ENCODE measurements at regions not wholly inside any gene's neighbourhood (a gene's known extent, or its start where the extent isn't known, plus 50 kb on each side); places are given as distances from the start of the nearest gene placed in this dataset.

- Histone ChIP-seq H2AFZ (ENCODE audit: insufficient read depth, low read depth, low read length, poor library complexity, severe bottlenecking) (no peak overlapping the region), H3K4me1 (ENCODE audit: control insufficient read depth in 2 of 2, insufficient read depth in 2 of 2, low read length in 2 of 2) (no peaks in the 10 kb centered on the region), H3K36me3 (replicated peaks in 1 of 2; ENCODE audit: control extremely low read depth in 1 of 2, control insufficient read depth in 1 of 2, extremely low read depth in 1 of 2, insufficient read depth in 2 of 2, low read length in 1 of 2) (no peaks in the 10 kb centered on the region), H3K4me3 (ENCODE audit: control extremely low read depth in 1 of 5, extremely low read depth in 1 of 5, insufficient read depth in 1 of 5, low read depth in 2 of 5, low read length in 4 of 5) (no peak overlapping the region), H3K4me2 (replicated peaks; ENCODE audit: low read depth, low read length, poor library complexity, severe bottlenecking) (no peak overlapping the region), H3K9ac (ENCODE audit: low read length) (no peak overlapping the region), H4K20me1 (ENCODE audit: control insufficient read depth, insufficient read depth, low read length, poor library complexity, severe bottlenecking) (no peaks in the 10 kb centered on the region), H3K79me2 (ENCODE audit: control insufficient read depth, insufficient read depth, low read length) (no peaks in the 10 kb centered on the region), H3K9me3 (ENCODE audit: control extremely low read depth in 1 of 3, control insufficient read depth in 2 of 3, insufficient read depth in 1 of 3, low read length in 2 of 3) (no peaks in the 10 kb centered on the region), H3K27me3 (replicated peaks in 1 of 4; ENCODE audit: control extremely low read depth in 1 of 4, control insufficient read depth in 3 of 4, insufficient read depth in 4 of 4, low read length in 3 of 4) (peaks cover 0 to 5% (median 0%) of the 10 kb centered on the region in 4 experiments), H3K27ac (ENCODE audit: low read length in 2 of 2) (no peak overlapping the region)
- no peak for ATAC-seq (ENCODE audit: low read depth)
- intact Hi-C loops (cut with micrococcal nuclease), result no loop called here
- WGBS (ENCODE audit: insufficient coverage), result 100% methylated on average over 2 of the region's 3 CpGs
- Mint-ChIP-seq H3K9me3 (ENCODE audit: insufficient read depth) (no peaks in the 10 kb centered on the region), H3K4me1 (no peaks in the 10 kb centered on the region), H3K27me3 (peaks cover 4% of the 10 kb centered on the region), H3K27ac (no peak overlapping the region), H3K4me3 (no peak overlapping the region)
- ChIA-PET POLR2A (no interaction called here), CTCF (no interaction called here)
- no peak for TF ChIP-seq EZH2 (IDR thresholded peaks at IDR 0.05; ENCODE audit: borderline replicate concordance, insufficient read depth, low read depth, low read length, poor library complexity, severe bottlenecking)
- TF ChIP-seq CTCF (IDR thresholded peaks at IDR 0.05), result no peak
- DNase-seq, result no peak
These were observed 89.4 kb downstream of the CCDC71L start for GRCh38 chr7:106571563-106571962.

GRCh38 chr7:106570948-106571418 lies 90.0 kb downstream of the CCDC71L start:
- intact Hi-C loops (cut with micrococcal nuclease), result no loop called here

More at GRCh38 chr7:106570948-106571418, 90.0 kb downstream of the CCDC71L start:
- Histone ChIP-seq H4K20me1 (ENCODE audit: control insufficient read depth, insufficient read depth, low read length, poor library complexity, severe bottlenecking) (no peaks in the 10 kb centered on the region), H3K27ac (ENCODE audit: low read length in 2 of 2) (no peak overlapping the region), H2AFZ (ENCODE audit: insufficient read depth, low read depth, low read length, poor library complexity, severe bottlenecking) (no peak overlapping the region), H3K9me3 (ENCODE audit: control extremely low read depth in 1 of 3, control insufficient read depth in 2 of 3, insufficient read depth in 1 of 3, low read length in 2 of 3) (no peaks in the 10 kb centered on the region), H3K9ac (ENCODE audit: low read length) (no peak overlapping the region), H3K4me1 (ENCODE audit: control insufficient read depth in 2 of 2, insufficient read depth in 2 of 2, low read length in 2 of 2) (no peaks in the 10 kb centered on the region), H3K79me2 (ENCODE audit: control insufficient read depth, insufficient read depth, low read length) (no peaks in the 10 kb centered on the region), H3K36me3 (replicated peaks in 1 of 2; ENCODE audit: control extremely low read depth in 1 of 2, control insufficient read depth in 1 of 2, extremely low read depth in 1 of 2, insufficient read depth in 2 of 2, low read length in 1 of 2) (no peaks in the 10 kb centered on the region), H3K4me3 (ENCODE audit: control extremely low read depth in 1 of 5, extremely low read depth in 1 of 5, insufficient read depth in 1 of 5, low read depth in 2 of 5, low read length in 4 of 5) (no peak overlapping the region), H3K27me3 (replicated peaks in 1 of 4; ENCODE audit: control extremely low read depth in 1 of 4, control insufficient read depth in 3 of 4, insufficient read depth in 4 of 4, low read length in 3 of 4) (peaks cover 0 to 5% (median 0%) of the 10 kb centered on the region in 4 experiments), H3K4me2 (replicated peaks; ENCODE audit: low read depth, low read length, poor library complexity, severe bottlenecking) (no peak overlapping the region)
- TF ChIP-seq EZH2 (IDR thresholded peaks at IDR 0.05; ENCODE audit: borderline replicate concordance, insufficient read depth, low read depth, low read length, poor library complexity, severe bottlenecking), result no peak
- TF ChIP-seq CTCF (IDR thresholded peaks at IDR 0.05), result no peak
- ChIA-PET POLR2A (no interaction called here), CTCF (no interaction called here)
- H3K4me3 Mint-ChIP-seq, result no peak overlapping the region
- H3K27ac Mint-ChIP-seq, result no peak overlapping the region
- DNase-seq (no peak), ATAC-seq (ENCODE audit: low read depth) (no peak)
- H3K9me3 Mint-ChIP-seq (ENCODE audit: insufficient read depth), result no peaks in the 10 kb centered on the region
- H3K27me3 Mint-ChIP-seq, result peaks cover 4% of the 10 kb centered on the region
- 82% methylated on average over 3 of the region's 5 CpGs for WGBS (ENCODE audit: insufficient coverage)
- no peaks in the 10 kb centered on the region for H3K4me1 Mint-ChIP-seq
